Calu3 (cell line): ENCODE measurements at regions not wholly inside any gene's neighbourhood (a gene's known extent, or its start where the extent isn't known, plus 50 kb on each side); places are given as distances from the start of the nearest gene placed in this dataset.

Experiments used
- BruUV-seq: library from RNA; stranded (reverse); fragments of 400-500 nt; replicated peaks from 2 replicates; lab custom pipeline; 2021; lab: Mats Ljungman, UMichigan
- CTCF ChIA-PET: fragments of 300-600 bp; sonication (Branson Sonifier 250); formaldehyde crosslinking; loops from one replicate; lab custom pipeline; 2022; ENCODE audit warnings: antibody characterized with exemption; lab: Charles Lee
- DNase-seq: peaks from one replicate; pipeline ENCODE4 v3.0.0; 2022
- H3K27ac Mint-ChIP-seq: one replicate; pipeline ENCODE4 v1.8.0; 2022; ENCODE audit warnings: mixed read lengths; ENCODE audit not compliant: unreplicated experiment
- H3K27me3 Mint-ChIP-seq: one replicate; pipeline ENCODE4 v1.8.0; 2022; ENCODE audit warnings: mixed read lengths; ENCODE audit not compliant: unreplicated experiment
- H3K36me3 Mint-ChIP-seq: one replicate; pipeline ENCODE4 v1.8.0; 2022; ENCODE audit warnings: mild to moderate bottlenecking, moderate library complexity, mixed read lengths; ENCODE audit not compliant: insufficient read depth, unreplicated experiment
- H3K4me1 Mint-ChIP-seq: one replicate; pipeline ENCODE4 v1.8.0; 2022; ENCODE audit warnings: mild to moderate bottlenecking, low read depth, mixed read lengths; ENCODE audit not compliant: unreplicated experiment
- H3K4me3 Mint-ChIP-seq: one replicate; pipeline ENCODE4 v1.8.0; 2022; ENCODE audit warnings: mild to moderate bottlenecking, low read depth, moderate library complexity, mixed read lengths; ENCODE audit not compliant: unreplicated experiment
- H3K9me3 Mint-ChIP-seq: one replicate; pipeline ENCODE4 v1.8.0; 2022; ENCODE audit warnings: low read depth, mixed read lengths; ENCODE audit not compliant: unreplicated experiment
- intact Hi-C: fragments of 100-400 bp; cut with micrococcal nuclease; formaldehyde crosslinking; loops from one replicate; pipeline ENCODE4 v1.10.0; 2022; ENCODE audit not compliant: unreplicated experiment
- TF ChIP-seq, protein P1 (sequence below): fragments of 200-600 bp; IDR thresholded peaks from one replicate; pipeline ENCODE4 v1.8.0; 2022; ENCODE audit warnings: antibody characterized with exemption; ENCODE audit not compliant: unreplicated experiment

- DNase-seq: no peak
- intact Hi-C loops: no loop called here
- CTCF ChIA-PET: no interaction called here
- Mint-ChIP-seq H3K9me3 (no peaks in the 10 kb centered on the region), H3K27me3 (no peaks in the 10 kb centered on the region), H3K27ac (no peak overlapping the region), H3K4me1 (no peaks in the 10 kb centered on the region), H3K36me3 (no peaks in the 10 kb centered on the region), H3K4me3 (no peak overlapping the region)
- no TSS peak for BruUV-seq
- TF ChIP-seq, protein P1, sequence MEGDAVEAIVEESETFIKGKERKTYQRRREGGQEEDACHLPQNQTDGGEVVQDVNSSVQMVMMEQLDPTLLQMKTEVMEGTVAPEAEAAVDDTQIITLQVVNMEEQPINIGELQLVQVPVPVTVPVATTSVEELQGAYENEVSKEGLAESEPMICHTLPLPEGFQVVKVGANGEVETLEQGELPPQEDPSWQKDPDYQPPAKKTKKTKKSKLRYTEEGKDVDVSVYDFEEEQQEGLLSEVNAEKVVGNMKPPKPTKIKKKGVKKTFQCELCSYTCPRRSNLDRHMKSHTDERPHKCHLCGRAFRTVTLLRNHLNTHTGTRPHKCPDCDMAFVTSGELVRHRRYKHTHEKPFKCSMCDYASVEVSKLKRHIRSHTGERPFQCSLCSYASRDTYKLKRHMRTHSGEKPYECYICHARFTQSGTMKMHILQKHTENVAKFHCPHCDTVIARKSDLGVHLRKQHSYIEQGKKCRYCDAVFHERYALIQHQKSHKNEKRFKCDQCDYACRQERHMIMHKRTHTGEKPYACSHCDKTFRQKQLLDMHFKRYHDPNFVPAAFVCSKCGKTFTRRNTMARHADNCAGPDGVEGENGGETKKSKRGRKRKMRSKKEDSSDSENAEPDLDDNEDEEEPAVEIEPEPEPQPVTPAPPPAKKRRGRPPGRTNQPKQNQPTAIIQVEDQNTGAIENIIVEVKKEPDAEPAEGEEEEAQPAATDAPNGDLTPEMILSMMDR: no peak
Measured at GRCh38 chr18:60082790-60083189, 183.0 kb downstream of the PMAIP1 start.

GRCh38 chr18:60082282-60082681 is 182.5 kb downstream of the PMAIP1 start:
- CTCF ChIA-PET: no interaction called here
- Mint-ChIP-seq H3K27ac (no peak overlapping the region), H3K9me3 (no peaks in the 10 kb centered on the region), H3K4me1 (no peaks in the 10 kb centered on the region), H3K36me3 (no peaks in the 10 kb centered on the region), H3K4me3 (no peak overlapping the region), H3K27me3 (no peaks in the 10 kb centered on the region)
- intact Hi-C loops: no loop called here
- no peak for DNase-seq
- TF ChIP-seq, protein P1: no peak
- no TSS peak for BruUV-seq

GRCh38 chr18:60075477-60075876 is 175.7 kb downstream of the PMAIP1 start:
- Mint-ChIP-seq H3K4me3 (no peak overlapping the region), H3K9me3 (no peaks in the 10 kb centered on the region), H3K36me3 (no peaks in the 10 kb centered on the region), H3K4me1 (peaks cover 4% of the 10 kb centered on the region), H3K27me3 (no peaks in the 10 kb centered on the region), H3K27ac (no peak overlapping the region)
- no peak for DNase-seq
- TF ChIP-seq, protein P1: no peak
- intact Hi-C loops: no loop called here
- BruUV-seq: no TSS peak
- CTCF ChIA-PET: no interaction called here

DNA sequence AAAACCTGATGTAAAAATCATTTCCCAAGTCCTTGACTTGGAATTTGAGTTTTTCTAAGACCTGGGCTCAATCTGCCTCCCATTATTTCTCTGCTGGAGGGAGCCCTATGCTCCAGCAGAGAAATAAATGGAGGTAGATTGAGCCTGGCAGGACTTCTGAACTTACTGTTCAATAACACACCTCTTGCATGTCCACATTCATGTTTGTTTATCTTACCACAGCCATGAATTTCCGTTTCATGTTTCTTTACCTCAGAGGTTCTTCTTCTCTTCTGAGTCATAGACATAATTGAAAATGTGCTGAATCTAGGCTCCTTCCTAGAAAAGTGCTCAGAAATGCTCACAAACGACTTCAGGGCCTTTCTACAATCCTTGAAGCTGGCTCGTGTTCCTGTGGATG is 170.8 kb downstream of the PMAIP1 start:
- H3K4me1 Mint-ChIP-seq: peaks cover 6% of the 10 kb centered on the region
- no peaks in the 10 kb centered on the region for H3K27me3 Mint-ChIP-seq
- no peaks in the 10 kb centered on the region for H3K36me3 Mint-ChIP-seq
- no TSS peak for BruUV-seq
- no peak for DNase-seq
- TF ChIP-seq, protein P1: no peak
- CTCF ChIA-PET: no interaction called here
- H3K27ac Mint-ChIP-seq: no peak overlapping the region
- no peaks in the 10 kb centered on the region for H3K9me3 Mint-ChIP-seq
- intact Hi-C loops: no loop called here
- H3K4me3 Mint-ChIP-seq: no peak overlapping the region
